NCI-H1417 (cell line): ENCODE measurements at regions not wholly inside any gene's neighbourhood (a gene's known extent, or its start where the extent isn't known, plus 50 kb on each side); places are given as distances from the start of the nearest gene placed in this dataset.

Experiments
- DNase-seq, 3 experiments: peaks; one replicate each; lab custom pipeline; 2025; lab: John Stamatoyannopoulos, UW

DNA sequence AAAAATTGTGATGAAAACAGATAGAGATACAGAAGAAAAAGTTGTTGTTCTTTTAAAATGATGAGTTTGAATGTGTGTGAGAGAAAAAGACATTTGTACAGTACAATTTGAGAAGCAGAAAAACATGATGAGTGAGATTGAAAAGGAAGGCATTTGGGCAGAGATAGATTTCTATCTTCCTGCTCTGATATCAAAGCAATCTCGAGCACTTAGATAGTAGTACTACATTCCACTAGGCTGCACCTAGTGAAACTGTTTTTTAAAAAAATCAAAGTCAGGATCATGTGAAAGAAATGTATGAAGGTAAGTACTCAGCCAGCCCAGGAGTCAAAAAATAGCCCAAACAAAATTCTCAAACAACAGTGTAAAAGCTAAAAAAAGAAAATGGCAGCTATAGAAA lies 104.1 kb upstream of the UBE2E2 start:
- no peak for DNase-seq

DNA sequence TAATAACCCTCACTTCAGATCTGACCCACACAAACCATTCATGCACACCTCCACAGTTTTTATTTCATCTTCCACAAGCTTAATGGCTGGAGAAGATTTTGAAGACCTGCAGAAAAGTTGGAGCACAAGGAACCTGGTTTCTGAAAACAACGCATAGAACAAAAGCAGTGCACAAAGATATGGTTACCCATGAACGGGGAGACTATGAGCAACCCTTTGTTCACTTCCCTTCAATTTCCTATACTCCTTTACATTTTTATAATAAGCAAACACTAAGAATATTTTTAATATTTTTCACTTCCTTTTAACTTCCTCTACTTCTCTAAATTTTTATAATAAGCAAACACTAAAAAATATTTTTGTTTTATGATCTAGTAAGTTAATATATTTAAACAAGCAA lies 103.5 kb upstream of the UBE2E2 start:
- no peak for DNase-seq

DNA sequence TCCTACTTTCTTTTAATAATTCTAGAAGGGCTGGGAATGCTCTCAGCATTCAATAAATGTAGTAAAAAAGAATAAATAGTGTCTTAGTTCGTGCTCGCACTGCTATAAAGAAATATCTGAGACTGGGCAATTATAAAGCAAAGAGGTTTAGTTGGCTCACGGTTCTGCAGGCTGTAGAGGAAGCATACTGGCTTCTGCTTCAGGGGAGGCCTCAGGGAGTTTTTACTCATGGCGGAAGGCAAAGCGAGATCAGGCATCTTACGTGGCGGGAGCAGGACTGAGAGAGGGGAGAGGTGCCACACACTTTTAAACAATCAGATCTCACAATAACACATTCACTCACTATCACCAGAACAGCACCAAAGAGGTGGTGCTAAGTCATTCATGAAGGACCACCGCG lies 103.0 kb upstream of the UBE2E2 start:
- no peak for DNase-seq

GRCh38 chr3:23103764-23104163 lies 99.4 kb upstream of the UBE2E2 start:
- peak in 1 of 3 experiments; percentile 24 for DNase-seq

GRCh38 chr3:23105048-23105447 lies 98.1 kb upstream of the UBE2E2 start:
- peak in 1 of 3 experiments; percentile 14 for DNase-seq

DNA sequence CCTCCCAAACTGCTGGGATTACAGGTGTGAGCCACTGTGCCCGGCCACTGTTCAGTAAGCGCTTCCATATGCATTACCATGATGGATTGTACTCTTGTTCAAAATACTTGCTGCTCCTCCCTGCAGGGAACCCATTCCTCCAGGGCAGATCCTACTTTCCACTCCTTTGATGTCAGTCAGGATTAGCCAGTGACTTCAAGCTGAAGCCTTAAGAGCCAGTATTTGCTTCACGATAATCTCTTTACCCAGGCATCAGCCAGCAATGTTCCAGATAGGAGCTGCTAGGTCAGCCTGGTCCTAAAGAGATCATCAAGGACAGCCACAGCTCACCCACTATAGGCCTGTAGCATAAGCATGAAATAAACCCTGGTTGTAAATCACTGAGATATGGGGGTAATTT lies 96.5 kb upstream of the UBE2E2 start:
- no peak for DNase-seq

DNA sequence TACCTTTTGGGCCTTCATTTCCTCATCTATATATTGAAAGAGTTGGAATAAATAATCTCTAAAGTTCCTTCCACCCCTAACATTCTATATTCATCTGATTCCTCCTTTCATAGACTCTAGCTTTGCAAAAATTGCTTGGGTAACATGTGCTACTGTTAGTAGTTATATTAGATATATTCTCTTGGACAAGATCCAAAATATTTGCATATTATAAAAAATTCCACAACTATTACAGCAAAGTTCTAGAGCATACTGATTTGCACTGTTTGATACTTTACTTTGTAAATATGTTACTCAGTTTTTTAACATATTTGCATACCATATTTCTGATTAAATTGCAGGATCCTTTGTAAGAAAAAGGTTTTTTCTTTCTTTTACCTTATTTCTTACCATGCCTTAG lies 95.9 kb upstream of the UBE2E2 start:
- DNase-seq, result no peak

DNA sequence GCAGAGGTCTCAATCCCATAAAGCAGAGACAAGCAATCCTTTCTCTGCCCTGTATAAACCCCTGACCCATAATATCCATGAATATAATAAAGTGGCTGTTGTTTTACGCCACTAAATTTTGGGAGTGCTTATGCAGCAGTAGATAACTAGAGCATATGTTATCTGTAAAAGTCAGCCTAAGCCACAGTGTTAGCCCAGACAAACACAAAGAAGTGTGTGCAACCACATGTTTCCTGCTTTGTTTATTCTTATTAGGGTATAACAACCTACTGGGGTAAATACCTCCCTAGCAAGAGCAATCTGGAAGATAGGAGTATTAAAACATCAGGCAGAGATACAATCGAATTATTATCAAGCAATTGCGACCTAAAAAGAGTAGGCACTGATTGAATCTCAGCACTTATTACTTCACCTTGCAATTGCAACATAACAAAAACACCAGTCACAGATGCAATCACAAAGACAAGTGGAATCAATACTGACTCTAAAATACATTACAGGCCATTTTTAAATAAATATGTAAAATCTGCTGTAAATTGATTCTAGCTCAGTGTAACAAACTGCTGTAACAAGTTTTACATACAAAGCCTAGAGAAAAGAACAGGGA lies 94.6 kb upstream of the UBE2E2 start:
- DNase-seq, result no peak

GRCh38 chr3:23111286-23111685 lies 91.8 kb upstream of the UBE2E2 start:
- no peak for DNase-seq

- DNase-seq, result no peak
Observed at GRCh38 chr3:23111797-23112196, 91.3 kb upstream of the UBE2E2 start.

DNA sequence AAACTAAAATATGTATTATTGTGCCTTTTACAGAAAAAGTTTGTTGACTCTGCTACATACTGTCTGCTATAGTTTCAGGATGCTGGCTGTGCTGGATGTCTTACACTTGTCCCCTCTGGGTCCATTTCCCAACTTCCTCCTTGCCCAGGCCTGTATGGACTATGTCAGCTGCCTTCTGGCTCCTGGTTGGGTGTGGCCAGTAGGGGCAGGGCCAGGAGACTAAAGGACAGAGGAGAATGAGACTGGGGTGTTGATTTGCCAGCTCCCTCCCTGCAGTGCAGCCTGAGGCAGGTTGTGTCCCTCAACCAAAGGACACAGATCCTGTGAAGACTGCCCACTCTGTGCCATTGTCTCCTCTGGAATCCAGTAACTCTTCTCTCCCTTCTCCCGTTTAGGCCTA lies 90.6 kb upstream of the UBE2E2 start:
- no peak for DNase-seq

DNA sequence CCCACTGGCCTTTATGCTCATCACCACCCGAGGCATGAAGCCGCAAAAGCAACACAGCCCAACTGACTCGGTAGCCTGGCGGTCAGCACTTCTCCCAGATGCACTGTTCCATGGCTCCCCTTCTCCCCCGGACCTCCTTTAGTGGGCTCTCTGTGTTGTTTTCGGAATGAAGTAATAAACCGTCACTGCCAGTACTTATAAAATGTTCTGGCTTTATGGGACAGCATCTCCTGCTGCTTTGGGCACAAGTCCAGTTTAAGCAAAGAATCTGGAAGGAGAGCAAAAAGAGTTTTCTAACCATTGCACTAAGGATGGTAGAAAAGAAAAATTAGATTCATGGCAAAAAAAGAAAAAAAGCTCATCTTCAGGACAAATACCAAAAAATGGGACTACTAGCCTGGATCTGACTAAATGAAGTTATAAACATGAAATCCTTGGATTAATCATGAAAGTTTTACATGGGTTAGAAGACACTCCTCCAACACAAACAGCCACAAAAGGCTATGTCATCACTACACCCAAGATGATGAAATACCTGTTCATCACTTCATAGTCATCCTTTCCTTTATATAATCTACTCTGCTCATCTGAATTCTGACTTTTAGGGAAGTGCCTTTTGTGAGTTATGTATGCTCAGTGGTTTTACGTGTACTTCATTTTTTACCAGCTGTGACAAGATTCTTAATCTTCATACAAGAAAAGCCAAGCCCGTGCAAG lies 89.5 kb upstream of the UBE2E2 start:
- DNase-seq, result no peak

DNA sequence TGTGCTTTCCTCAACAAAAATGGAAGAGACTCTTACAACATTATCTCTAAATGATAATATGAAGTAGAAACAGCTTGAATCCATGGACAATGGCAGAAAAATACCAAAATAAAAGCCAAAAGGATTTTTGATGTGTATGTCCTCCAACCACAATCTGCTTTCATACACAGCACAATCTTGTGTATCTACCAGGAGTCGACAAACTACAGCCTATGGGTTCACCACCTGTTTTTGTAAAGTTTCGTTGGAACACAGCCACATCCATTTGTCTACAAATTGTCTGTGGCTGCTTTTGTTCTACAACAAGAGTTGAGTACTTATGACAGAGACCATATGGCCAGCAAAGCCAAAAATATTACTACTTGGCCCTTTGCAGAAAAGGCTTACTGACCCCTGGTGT lies 88.7 kb upstream of the UBE2E2 start:
- no peak for DNase-seq

- DNase-seq, result no peak
Observed at GRCh38 chr3:23115171-23115877, 87.8 kb upstream of the UBE2E2 start.

- no peak for DNase-seq
Observed at GRCh38 chr3:23116081-23116837, 86.9 kb upstream of the UBE2E2 start.

GRCh38 chr3:23117856-23118255 lies 85.3 kb upstream of the UBE2E2 start:
- DNase-seq, result no peak

- DNase-seq, result no peak
Observed at GRCh38 chr3:23127196-23127595, 75.9 kb upstream of the UBE2E2 start.

DNA sequence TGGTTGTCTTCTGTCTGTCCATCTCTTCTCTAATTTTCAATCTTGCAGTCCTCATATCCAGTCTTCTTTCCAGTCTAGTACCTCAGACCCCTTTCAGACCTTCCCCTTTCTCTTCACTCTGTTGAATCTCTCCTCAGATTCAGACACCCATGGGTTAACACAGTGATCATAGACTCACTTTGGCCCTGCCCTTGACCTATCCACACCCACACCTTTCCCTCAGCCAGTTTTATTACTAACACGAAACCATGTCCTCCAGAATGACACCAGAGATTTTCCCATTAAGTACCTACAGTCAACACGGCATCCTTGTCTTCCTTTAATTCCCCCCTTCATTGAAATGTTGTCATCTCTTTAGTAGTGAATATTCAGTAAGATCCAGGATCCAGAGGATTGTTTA lies 74.5 kb upstream of the UBE2E2 start:
- DNase-seq, result no peak

- no peak for DNase-seq
Observed at GRCh38 chr3:23129117-23129516, 74.0 kb upstream of the UBE2E2 start.

DNA sequence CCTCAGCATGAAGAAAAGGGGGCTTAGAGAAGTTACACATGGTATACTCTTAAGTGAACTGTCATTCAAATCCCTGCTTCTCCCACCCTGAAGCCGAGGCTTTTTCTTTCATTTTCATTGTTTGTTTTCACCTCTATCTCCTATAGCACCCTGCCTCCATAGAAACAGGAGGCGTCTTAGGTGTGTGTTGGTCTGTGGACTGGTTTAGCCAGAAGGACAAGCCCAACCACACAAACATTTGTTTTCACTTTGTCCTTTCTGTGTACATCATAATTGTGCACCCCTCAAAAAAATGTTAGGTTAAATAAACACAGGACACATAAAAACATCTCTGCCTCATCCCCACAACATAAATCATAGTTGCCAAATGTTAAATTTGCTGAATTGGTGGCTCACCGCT lies 73.3 kb upstream of the UBE2E2 start:
- DNase-seq, result peak; percentile 13 to 68 (median 27)

GRCh38 chr3:23130406-23130805 lies 72.7 kb upstream of the UBE2E2 start:
- DNase-seq, result no peak

DNA sequence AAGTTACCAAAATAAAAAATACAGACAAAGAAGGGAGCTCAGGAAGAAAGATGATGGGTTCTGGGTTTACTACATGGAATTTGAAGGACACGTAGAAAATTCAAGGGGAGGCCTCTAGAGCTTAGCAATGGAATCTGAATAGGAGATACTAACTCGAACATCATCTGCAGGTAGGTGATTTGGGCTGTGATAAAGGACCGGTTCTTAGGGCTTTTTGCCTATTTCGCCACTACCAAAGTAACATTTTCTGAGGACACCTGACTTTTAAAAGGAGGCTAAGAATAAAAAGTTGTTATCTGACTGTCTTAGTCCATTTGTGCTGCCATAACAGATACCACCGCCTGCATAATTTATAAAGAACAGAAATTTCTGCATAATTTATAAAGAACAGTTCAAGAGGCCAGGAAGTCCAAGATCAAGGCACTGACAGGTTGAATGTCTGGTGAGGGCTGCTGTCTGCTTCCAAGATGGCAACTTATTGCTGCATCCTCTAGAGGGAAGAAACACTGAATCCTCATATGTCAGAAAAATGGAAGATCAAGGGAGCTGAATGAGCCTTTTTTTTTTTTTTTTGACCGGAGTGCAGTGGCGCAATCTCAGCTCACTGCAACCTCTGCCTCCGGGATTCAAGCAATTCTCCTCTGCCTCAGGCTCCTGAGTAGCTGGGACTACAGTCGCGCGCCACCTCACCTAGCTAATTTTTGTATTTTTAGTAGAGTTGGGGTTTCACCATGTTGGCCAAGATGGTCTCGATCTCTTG lies 67.9 kb upstream of the UBE2E2 start:
- DNase-seq, result no peak
